ENCODE measurements at regions not wholly inside any gene's neighbourhood (a gene's known extent, or its start where the extent isn't known, plus 50 kb on each side); places are given as distances from the start of the nearest gene placed in this dataset.

GRCh38 chr13:76148374-76148773 is 512.2 kb downstream of the LMO7 start:
- no peak for TF ChIP-seq CTCF (conservative IDR thresholded peaks at IDR 0.05 in 1 of 2, IDR thresholded peaks at IDR 0.05 in 1 of 2; ENCODE audit: low read depth in 1 of 2, low read length in 2 of 2)
- TF ChIP-seq EZH2 (IDR thresholded peaks at IDR 0.05; ENCODE audit: low read length, missing control alignments) = no peak

Measured in fibroblast of lung (primary cell).